ENCODE measurements at regions not wholly inside any gene's neighbourhood (a gene's known extent, or its start where the extent isn't known, plus 50 kb on each side); places are given as distances from the start of the nearest gene placed in this dataset.

- TF ChIP-seq CTCF (conservative IDR thresholded peaks at IDR 0.05; ENCODE audit: low read length) (no peak), EZH2phosphoT487 (IDR thresholded peaks at IDR 0.05; ENCODE audit: borderline replicate concordance) (no peak)
These were observed 249.7 kb upstream of the TTC29 start for GRCh38 chr4:147195386-147195785.

All from Loucy (cell line).